Esophagus squamous epithelium (tissue), 5 donors: ENCODE measurements at regions not wholly inside any gene's neighbourhood (a gene's known extent, or its start where the extent isn't known, plus 50 kb on each side); places are given as distances from the start of the nearest gene placed in this dataset.

Experiments
- DNase-seq: peaks from one replicate; lab custom pipeline; 2025; lab: John Stamatoyannopoulos, UW
- H3K27ac ChIP-seq, 4 donors: fragments of 200-600 bp; sonication (generic); one replicate each; pipeline ENCODE4 v1.5.1; 2016 to 2019; ENCODE audit warnings: mild to moderate bottlenecking in 1 of 4
- H3K27me3 ChIP-seq, 4 donors: fragments of 200-600 bp; sonication (generic); 1 replicate in 3 of 4; 2 replicates in 1 of 4; pipeline versions ENCODE4 v1.5.1 to v1.6.0; 2017 to 2021; ENCODE audit warnings: antibody characterized with exemption in 1 of 4
- H3K36me3 ChIP-seq, 3 donors: fragments of 200-600 bp; sonication (generic); one replicate each; pipeline ENCODE4 v1.5.1; 2016 to 2019
- H3K4me1 ChIP-seq, 3 donors: fragments of 200-600 bp; sonication (generic); one replicate each; pipeline ENCODE4 v1.5.1; 2017 to 2019
- H3K4me3 ChIP-seq, 4 donors: fragments of 200-600 bp; sonication (generic); 1 replicate in 3 of 4; 2 replicates in 1 of 4; pipeline ENCODE4 v1.5.1; 2016 to 2019; ENCODE audit warnings: mild to moderate bottlenecking in 2 of 4, moderate library complexity in 1 of 4
- H3K9me3 ChIP-seq, 3 donors: fragments of 200-600 bp; sonication (generic); one replicate each; pipeline ENCODE4 v1.5.1; 2016 to 2019
- POLR2A ChIP-seq, 4 donors: fragments of 450-650 bp; IDR thresholded peaks; one replicate each; pipeline ENCODE4 v1.6.1; 2017; ENCODE audit warnings: antibody characterized with exemption in 4 of 4, mild to moderate bottlenecking in 4 of 4, moderate library complexity in 3 of 4
- WGBS, 2 donors: methylation state at CpG; one replicate each; pipeline ENCODE4 v1.1.5; 2018; 5-methylcytosine and 5-hydroxymethylcytosine counted together
- intact Hi-C: fragments of 100-400 bp; cut with DNase I; formaldehyde crosslinking; loops from one replicate; pipeline ENCODE4 v1.15.0; 2022
- TF ChIP-seq, protein P1 (sequence below), 6 experiments: fragments of 450-650 bp in 4 of 6; fragments of 200-600 bp in 2 of 6; sonication (generic) in 2 of 6; IDR thresholded peaks; one replicate each; pipeline ENCODE4 v1.5.1; 2016 to 2019; ENCODE audit warnings: antibody characterized with exemption in 6 of 6, mild to moderate bottlenecking in 4 of 6, moderate library complexity in 4 of 6
- donor health status: DM: yes; HTN: yes; CAD: no.

- no peak for DNase-seq
- H3K9me3 ChIP-seq = no peaks in the 10 kb centered on the region
- H3K27ac ChIP-seq = no peak overlapping the region
- peaks cover 14 to 56% (median 28%) of the 10 kb centered on the region in 3 donors for H3K4me1 ChIP-seq
- intact Hi-C loops = no loop called here
- no peak for TF ChIP-seq POLR2A (IDR thresholded peaks at IDR 0.05)
- TF ChIP-seq, protein P1, sequence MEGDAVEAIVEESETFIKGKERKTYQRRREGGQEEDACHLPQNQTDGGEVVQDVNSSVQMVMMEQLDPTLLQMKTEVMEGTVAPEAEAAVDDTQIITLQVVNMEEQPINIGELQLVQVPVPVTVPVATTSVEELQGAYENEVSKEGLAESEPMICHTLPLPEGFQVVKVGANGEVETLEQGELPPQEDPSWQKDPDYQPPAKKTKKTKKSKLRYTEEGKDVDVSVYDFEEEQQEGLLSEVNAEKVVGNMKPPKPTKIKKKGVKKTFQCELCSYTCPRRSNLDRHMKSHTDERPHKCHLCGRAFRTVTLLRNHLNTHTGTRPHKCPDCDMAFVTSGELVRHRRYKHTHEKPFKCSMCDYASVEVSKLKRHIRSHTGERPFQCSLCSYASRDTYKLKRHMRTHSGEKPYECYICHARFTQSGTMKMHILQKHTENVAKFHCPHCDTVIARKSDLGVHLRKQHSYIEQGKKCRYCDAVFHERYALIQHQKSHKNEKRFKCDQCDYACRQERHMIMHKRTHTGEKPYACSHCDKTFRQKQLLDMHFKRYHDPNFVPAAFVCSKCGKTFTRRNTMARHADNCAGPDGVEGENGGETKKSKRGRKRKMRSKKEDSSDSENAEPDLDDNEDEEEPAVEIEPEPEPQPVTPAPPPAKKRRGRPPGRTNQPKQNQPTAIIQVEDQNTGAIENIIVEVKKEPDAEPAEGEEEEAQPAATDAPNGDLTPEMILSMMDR (IDR thresholded peaks at IDR 0.05) = no peak
- WGBS, 2 donors = 44 to 60% methylated on average over 5 of the region's 5 CpGs
- H3K27me3 ChIP-seq = no peaks in the 10 kb centered on the region
- no peak overlapping the region for H3K4me3 ChIP-seq
- no peaks in the 10 kb centered on the region for H3K36me3 ChIP-seq
These were observed 119.8 kb upstream of the LIPC start for GRCh38 chr15:58312031-58312430.

DNA sequence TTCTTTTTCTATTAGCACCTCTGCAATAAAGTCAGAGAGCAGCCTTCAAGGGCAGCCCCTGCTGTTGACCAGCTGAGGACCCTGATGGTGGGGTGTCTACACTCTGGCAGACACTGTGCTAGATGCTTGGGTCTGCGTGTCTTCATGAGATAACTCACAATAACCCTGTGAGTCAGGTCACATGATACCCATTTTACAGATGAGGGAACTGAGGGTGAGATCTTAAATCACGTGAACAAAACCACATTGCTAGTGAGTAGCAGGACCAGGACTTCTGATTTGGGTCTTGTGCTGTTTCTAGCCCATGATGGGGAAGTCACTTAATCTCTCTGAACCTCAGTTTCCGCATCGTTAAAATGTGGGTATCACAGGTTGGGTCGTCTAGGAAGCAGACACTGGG is 118.5 kb upstream of the LIPC start:
- intact Hi-C loops = no loop called here
- 88 to 96% methylated on average over 5 of the region's 5 CpGs for WGBS, 2 donors
- DNase-seq = no peak
- no peaks in the 10 kb centered on the region for H3K36me3 ChIP-seq
- H3K27ac ChIP-seq = no peak overlapping the region
- H3K4me3 ChIP-seq = no peak overlapping the region
- TF ChIP-seq POLR2A (IDR thresholded peaks at IDR 0.05) = no peak
- TF ChIP-seq, protein P1 (IDR thresholded peaks at IDR 0.05) = no peak
- H3K27me3 ChIP-seq = no peaks in the 10 kb centered on the region
- peaks cover 6 to 44% (median 15%) of the 10 kb centered on the region in 3 donors for H3K4me1 ChIP-seq
- H3K9me3 ChIP-seq = no peaks in the 10 kb centered on the region

DNA sequence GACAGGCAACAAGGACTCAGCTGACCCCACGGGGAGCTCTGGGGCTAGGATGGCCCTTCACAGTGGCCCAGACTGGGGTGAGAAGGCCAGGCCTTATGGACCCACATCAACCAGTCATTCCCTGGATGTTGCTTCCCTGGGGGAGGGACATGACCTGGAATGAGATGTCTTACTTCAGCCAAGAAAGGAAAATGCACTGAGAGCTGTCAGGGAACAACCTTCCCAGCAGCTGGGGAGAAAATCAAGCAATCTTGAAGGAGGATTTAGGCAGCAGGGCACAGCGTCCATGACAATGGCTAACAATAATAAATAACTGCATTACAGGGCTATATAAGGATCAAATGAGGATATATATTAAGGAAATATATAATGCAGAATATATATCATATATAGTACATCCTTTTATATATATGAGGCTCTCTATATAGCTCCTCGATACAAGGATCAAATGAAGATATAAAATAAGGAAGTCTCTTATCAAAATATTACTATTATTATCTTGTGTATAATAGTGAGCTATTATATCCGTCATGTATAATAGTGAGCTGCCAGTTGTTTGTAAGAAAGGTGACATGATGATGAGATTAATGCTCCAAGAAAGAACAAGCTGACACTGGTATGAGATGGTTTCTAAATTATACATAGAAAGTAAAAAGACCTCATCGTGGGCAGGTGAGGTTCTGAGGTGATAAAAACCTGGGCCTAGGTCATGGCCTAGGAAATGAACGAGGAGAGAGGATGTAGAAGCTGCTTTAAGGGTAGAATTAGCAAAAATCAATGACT is 117.8 kb upstream of the LIPC start:
- Histone ChIP-seq H3K36me3 (no peaks in the 10 kb centered on the region), H3K4me1 (peaks cover 6 to 38% (median 15%) of the 10 kb centered on the region in 3 donors), H3K9me3 (no peaks in the 10 kb centered on the region), H3K27me3 (no peaks in the 10 kb centered on the region), H3K27ac (no peak overlapping the region), H3K4me3 (no peak overlapping the region)
- WGBS, 2 donors = 51 to 57% methylated on average over 6 of the region's 6 CpGs
- no peak for TF ChIP-seq POLR2A (IDR thresholded peaks at IDR 0.05)
- TF ChIP-seq, protein P1 (IDR thresholded peaks at IDR 0.05) = no peak
- intact Hi-C loops = no loop called here
- DNase-seq = no peak

DNA sequence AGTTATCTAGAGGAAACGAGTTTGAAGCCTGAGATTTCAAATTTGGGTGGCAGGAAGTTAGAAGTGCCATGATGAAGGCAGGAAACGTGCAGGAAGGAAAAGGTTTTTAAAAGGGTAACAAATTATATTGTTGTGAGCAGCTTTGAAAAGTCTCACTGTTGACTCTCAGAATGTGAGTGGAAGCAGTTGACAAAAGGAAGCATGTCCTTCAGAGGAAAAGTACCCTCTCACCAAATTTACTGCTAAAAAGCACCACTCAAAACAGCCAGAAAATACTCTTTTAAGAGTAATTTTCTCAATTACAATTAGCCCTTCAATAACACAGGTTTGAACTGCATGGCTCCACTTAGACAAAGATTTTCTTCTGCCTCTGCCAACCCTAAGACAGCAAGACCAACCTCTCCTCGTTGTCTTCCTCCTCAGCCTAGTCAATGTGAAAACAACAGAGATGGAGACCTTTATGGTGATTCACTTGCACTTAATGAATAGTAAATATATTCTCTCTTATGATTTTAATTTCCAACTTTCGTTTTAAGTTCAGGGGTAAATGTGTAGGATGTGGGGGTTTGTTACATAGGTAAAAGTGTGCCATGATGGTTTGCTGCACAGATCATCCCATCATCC is 117.1 kb upstream of the LIPC start:
- Histone ChIP-seq H3K27me3 (no peaks in the 10 kb centered on the region), H3K27ac (no peak overlapping the region), H3K4me3 (no peak overlapping the region), H3K36me3 (no peaks in the 10 kb centered on the region), H3K9me3 (no peaks in the 10 kb centered on the region), H3K4me1 (peaks cover 0 to 31% (median 8%) of the 10 kb centered on the region in 3 donors)
- DNase-seq = no peak
- intact Hi-C loops = no loop called here
- TF ChIP-seq, protein P1 (IDR thresholded peaks at IDR 0.05) = no peak
- TF ChIP-seq POLR2A (IDR thresholded peaks at IDR 0.05) = no peak
- WGBS, 2 donors = 43 to 47% methylated on average over 4 of the region's 4 CpGs

GRCh38 chr15:58318517-58318916 is 113.3 kb upstream of the LIPC start:
- H3K4me1 ChIP-seq = peaks cover 0 to 15% (median 0%) of the 10 kb centered on the region in 3 donors
- TF ChIP-seq, protein P1 (IDR thresholded peaks at IDR 0.05) = no peak
- no peak for TF ChIP-seq POLR2A (IDR thresholded peaks at IDR 0.05)
- no peaks in the 10 kb centered on the region for H3K36me3 ChIP-seq
- no peaks in the 10 kb centered on the region for H3K9me3 ChIP-seq
- 81 to 87% methylated on average over 6 of the region's 6 CpGs for WGBS, 2 donors
- intact Hi-C loops = no loop called here
- H3K4me3 ChIP-seq = no peak overlapping the region
- no peaks in the 10 kb centered on the region for H3K27me3 ChIP-seq
- no peak for DNase-seq
- no peak overlapping the region for H3K27ac ChIP-seq
